Activated CD4-positive, alpha-beta T cell treated with anti-CD3 and anti-CD28 coated beads, Interleukin-2, amount 10 ng/mL, durations not matched to agents 24 days and 14 days (primary cell): ENCODE measurements at regions not wholly inside any gene's neighbourhood (a gene's known extent, or its start where the extent isn't known, plus 50 kb on each side); places are given as distances from the start of the nearest gene placed in this dataset.

Source experiments
- DNase-seq: peaks from one replicate; pipeline ENCODE4 v3.0.0; 2022
- H3K27ac Mint-ChIP-seq: one replicate; pipeline ENCODE4 v1.8.0; 2022; ENCODE audit warnings: mild to moderate bottlenecking, mixed read lengths
- H3K27me3 Mint-ChIP-seq: one replicate; pipeline ENCODE4 v1.8.0; 2022; ENCODE audit warnings: mixed read lengths
- H3K36me3 Mint-ChIP-seq: one replicate; pipeline ENCODE4 v1.8.0; 2022; ENCODE audit warnings: low read depth, mild to moderate bottlenecking, mixed read lengths
- H3K4me1 Mint-ChIP-seq: one replicate; pipeline ENCODE4 v1.8.0; 2021; ENCODE audit warnings: mixed read lengths
- H3K4me3 Mint-ChIP-seq: one replicate; pipeline ENCODE4 v1.8.0; 2022; ENCODE audit warnings: mild to moderate bottlenecking, moderate library complexity, mixed read lengths
- H3K9me3 Mint-ChIP-seq: one replicate; pipeline ENCODE4 v1.8.0; 2021; ENCODE audit warnings: mixed read lengths
- intact Hi-C: fragments of 100-400 bp; cut with micrococcal nuclease; formaldehyde crosslinking; loops from one replicate; pipeline ENCODE4 v1.15.1; 2023

- Mint-ChIP-seq H3K36me3 (no peaks in the 10 kb centered on the region), H3K27ac (no peak overlapping the region), H3K27me3 (no peaks in the 10 kb centered on the region), H3K4me3 (no peak overlapping the region), H3K4me1 (no peaks in the 10 kb centered on the region), H3K9me3 (no peaks in the 10 kb centered on the region)
- DNase-seq: no peak
- intact Hi-C loops: no loop called here
Measured at GRCh38 chrX:40832723-40833122, 97.4 kb upstream of the MED14 start.

GRCh38 chrX:40834225-40834624 lies 98.9 kb upstream of the MED14 start:
- Mint-ChIP-seq H3K9me3 (no peaks in the 10 kb centered on the region), H3K4me1 (no peaks in the 10 kb centered on the region), H3K4me3 (no peak overlapping the region), H3K27ac (no peak overlapping the region), H3K27me3 (no peaks in the 10 kb centered on the region), H3K36me3 (no peaks in the 10 kb centered on the region)
- DNase-seq: no peak
- intact Hi-C loops: no loop called here

- H3K4me3 Mint-ChIP-seq: no peak overlapping the region
Measured at GRCh38 chrX:40835526-40835925, 100.2 kb upstream of the MED14 start.

GRCh38 chrX:40843643-40844042 lies 108.3 kb upstream of the MED14 start:
- Mint-ChIP-seq H3K36me3 (no peaks in the 10 kb centered on the region), H3K9me3 (peaks cover 14% of the 10 kb centered on the region), H3K4me3 (no peak overlapping the region), H3K27me3 (no peaks in the 10 kb centered on the region), H3K4me1 (no peaks in the 10 kb centered on the region), H3K27ac (no peak overlapping the region)
- intact Hi-C loops: no loop called here
- DNase-seq: no peak

More at GRCh38 chrX:40835526-40835925, 100.2 kb upstream of the MED14 start:
- no peaks in the 10 kb centered on the region for H3K4me1 Mint-ChIP-seq
- H3K27ac Mint-ChIP-seq: no peak overlapping the region
- intact Hi-C loops: no loop called here
- no peaks in the 10 kb centered on the region for H3K36me3 Mint-ChIP-seq
- no peak for DNase-seq
- H3K9me3 Mint-ChIP-seq: no peaks in the 10 kb centered on the region
- no peaks in the 10 kb centered on the region for H3K27me3 Mint-ChIP-seq

GRCh38 chrX:40844471-40844870 lies 109.1 kb upstream of the MED14 start:
- Mint-ChIP-seq H3K27me3 (no peaks in the 10 kb centered on the region), H3K4me3 (no peak overlapping the region), H3K36me3 (no peaks in the 10 kb centered on the region), H3K27ac (no peak overlapping the region), H3K4me1 (no peaks in the 10 kb centered on the region), H3K9me3 (peaks cover 14% of the 10 kb centered on the region)
- DNase-seq: no peak
- intact Hi-C loops: no loop called here

- no peak overlapping the region for H3K4me3 Mint-ChIP-seq
- H3K27ac Mint-ChIP-seq: no peak overlapping the region
- DNase-seq: no peak
- H3K27me3 Mint-ChIP-seq: no peaks in the 10 kb centered on the region
- H3K4me1 Mint-ChIP-seq: no peaks in the 10 kb centered on the region
- intact Hi-C loops: no loop called here
- H3K9me3 Mint-ChIP-seq: peaks cover 14% of the 10 kb centered on the region
- H3K36me3 Mint-ChIP-seq: no peaks in the 10 kb centered on the region
Measured at GRCh38 chrX:40845331-40845911, 110.1 kb upstream of the MED14 start.

GRCh38 chrX:40849906-40850823 lies 114.8 kb upstream of the MED14 start:
- H3K27me3 Mint-ChIP-seq: no peaks in the 10 kb centered on the region
- no peak overlapping the region for H3K4me3 Mint-ChIP-seq
- H3K36me3 Mint-ChIP-seq: no peaks in the 10 kb centered on the region
- intact Hi-C loops: no loop called here
- H3K27ac Mint-ChIP-seq: no peak overlapping the region
- H3K4me1 Mint-ChIP-seq: no peaks in the 10 kb centered on the region
- H3K9me3 Mint-ChIP-seq: no peaks in the 10 kb centered on the region
- DNase-seq: no peak

GRCh38 chrX:40852586-40852985 lies 117.2 kb upstream of the MED14 start:
- H3K27ac Mint-ChIP-seq: no peak overlapping the region
- no peaks in the 10 kb centered on the region for H3K9me3 Mint-ChIP-seq
- no peaks in the 10 kb centered on the region for H3K4me1 Mint-ChIP-seq
- intact Hi-C loops: no loop called here
- no peak overlapping the region for H3K4me3 Mint-ChIP-seq
- no peaks in the 10 kb centered on the region for H3K36me3 Mint-ChIP-seq
- no peaks in the 10 kb centered on the region for H3K27me3 Mint-ChIP-seq
- DNase-seq: no peak

GRCh38 chrX:40853004-40853815 lies 117.9 kb upstream of the MED14 start:
- DNase-seq: no peak
- no peaks in the 10 kb centered on the region for H3K9me3 Mint-ChIP-seq
- H3K36me3 Mint-ChIP-seq: no peaks in the 10 kb centered on the region
- no peak overlapping the region for H3K4me3 Mint-ChIP-seq
- no peak overlapping the region for H3K27ac Mint-ChIP-seq
- no peaks in the 10 kb centered on the region for H3K27me3 Mint-ChIP-seq
- intact Hi-C loops: no loop called here
- H3K4me1 Mint-ChIP-seq: no peaks in the 10 kb centered on the region

GRCh38 chrX:40853816-40854123 lies 118.4 kb upstream of the MED14 start:
- no peak for DNase-seq
- H3K27ac Mint-ChIP-seq: no peak overlapping the region
- intact Hi-C loops: no loop called here

GRCh38 chrX:40854242-40854641 lies 118.9 kb upstream of the MED14 start:
- Mint-ChIP-seq H3K4me1 (no peaks in the 10 kb centered on the region), H3K4me3 (no peak overlapping the region), H3K9me3 (no peaks in the 10 kb centered on the region), H3K27ac (no peak overlapping the region), H3K27me3 (no peaks in the 10 kb centered on the region), H3K36me3 (no peaks in the 10 kb centered on the region)
- intact Hi-C loops: no loop called here
- no peak for DNase-seq

More at GRCh38 chrX:40853816-40854123, 118.4 kb upstream of the MED14 start:
- Mint-ChIP-seq H3K9me3 (no peaks in the 10 kb centered on the region), H3K4me3 (no peak overlapping the region), H3K27me3 (no peaks in the 10 kb centered on the region), H3K36me3 (no peaks in the 10 kb centered on the region), H3K4me1 (no peaks in the 10 kb centered on the region)

GRCh38 chrX:40855411-40855810 lies 120.1 kb upstream of the MED14 start:
- no peak for DNase-seq
- Mint-ChIP-seq H3K36me3 (no peaks in the 10 kb centered on the region), H3K27me3 (no peaks in the 10 kb centered on the region), H3K27ac (no peak overlapping the region), H3K4me3 (no peak overlapping the region), H3K9me3 (no peaks in the 10 kb centered on the region), H3K4me1 (no peaks in the 10 kb centered on the region)
- intact Hi-C loops: no loop called here

- no peaks in the 10 kb centered on the region for H3K4me1 Mint-ChIP-seq
- no peaks in the 10 kb centered on the region for H3K27me3 Mint-ChIP-seq
- intact Hi-C loops: no loop called here
Measured at GRCh38 chrX:40855932-40856515, 120.7 kb upstream of the MED14 start.

More at GRCh38 chrX:40855932-40856515, 120.7 kb upstream of the MED14 start:
- Mint-ChIP-seq H3K36me3 (no peaks in the 10 kb centered on the region), H3K27ac (no peak overlapping the region), H3K9me3 (no peaks in the 10 kb centered on the region), H3K4me3 (no peak overlapping the region)
- DNase-seq: no peak
